Body of pancreas (tissue), 4 donors: ENCODE measurements at regions not wholly inside any gene's neighbourhood (a gene's known extent, or its start where the extent isn't known, plus 50 kb on each side); places are given as distances from the start of the nearest gene placed in this dataset.

Source experiments
- CTCF ChIP-seq, 7 experiments: fragments of 450-650 bp in 4 of 7; fragments of 200-600 bp in 3 of 7; sonication (generic) in 3 of 7; IDR thresholded peaks; one replicate each; pipeline ENCODE4 v1.5.1; 2016 to 2019; ENCODE audit warnings: antibody characterized with exemption in 7 of 7
- POLR2A ChIP-seq, 3 donors: fragments of 450-650 bp; IDR thresholded peaks; one replicate each; pipeline ENCODE4 v1.6.1; 2016; ENCODE audit warnings: antibody characterized with exemption in 3 of 3, mild to moderate bottlenecking in 2 of 3

GRCh38 chr2:111247491-111247890 lies 126.8 kb downstream of the BCL2L11 start:
- TF ChIP-seq CTCF (IDR thresholded peaks at IDR 0.05) (no peak), POLR2A (IDR thresholded peaks at IDR 0.05) (no peak)
